GM21723 (cell line): ENCODE measurements at regions not wholly inside any gene's neighbourhood (a gene's known extent, or its start where the extent isn't known, plus 50 kb on each side); places are given as distances from the start of the nearest gene placed in this dataset.

Experiments
- ATAC-seq: cut with Tn5 transposase; IDR thresholded peaks from one replicate; pipeline ENCODE4 v1.9.1; 2021; ENCODE audit warnings: mild to moderate bottlenecking, moderate library complexity; ENCODE audit not compliant: unreplicated experiment

DNA sequence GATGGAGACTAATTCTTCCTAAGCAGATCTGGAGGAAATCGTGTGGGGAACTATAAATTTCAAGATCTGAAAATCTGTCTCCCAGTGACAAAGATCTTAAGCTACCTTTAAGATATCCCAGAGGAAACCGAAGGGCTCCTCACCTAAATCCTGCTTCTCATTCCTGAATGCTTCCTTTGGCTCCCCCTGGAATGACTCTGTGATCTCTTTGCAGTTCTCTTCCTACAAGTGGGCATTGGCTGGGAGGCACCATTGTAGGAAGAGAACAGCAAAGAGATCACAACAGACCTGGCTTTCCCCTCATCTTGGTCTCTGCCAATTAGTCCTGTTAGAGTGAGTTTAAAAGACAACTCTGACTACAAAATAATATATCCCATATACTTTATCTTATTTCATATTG lies 70.0 kb upstream of the KCNH7 start:
- ATAC-seq = no peak

DNA sequence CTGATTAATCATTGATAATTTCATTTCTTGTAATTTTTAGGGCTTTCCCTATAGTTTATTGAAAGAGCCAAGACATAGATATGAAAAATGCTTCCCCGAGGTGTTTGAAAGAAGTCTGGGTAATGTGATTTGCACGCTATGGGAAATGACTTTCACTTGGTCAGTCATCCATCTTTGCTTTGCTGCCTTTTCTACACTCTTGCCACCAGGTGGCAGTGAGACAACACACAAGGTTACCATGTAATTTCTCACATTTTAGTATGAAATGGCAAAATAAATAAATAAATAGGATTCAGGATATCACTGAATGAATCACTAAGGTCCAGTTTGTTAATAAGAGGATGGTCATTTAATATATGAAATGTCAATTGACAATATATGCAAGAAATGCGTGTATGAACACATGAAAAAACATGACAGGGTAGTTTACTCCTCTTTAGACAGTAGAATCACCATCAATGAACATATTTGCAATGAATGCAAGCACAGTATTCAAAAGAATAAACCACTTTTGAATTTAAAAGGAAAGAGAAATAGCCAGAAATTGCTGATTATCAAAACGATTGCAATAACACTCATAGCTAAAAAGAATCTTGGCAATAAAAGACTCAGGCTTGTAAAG lies 52.2 kb upstream of the KCNH7 start:
- peak; percentile 95 for ATAC-seq

DNA sequence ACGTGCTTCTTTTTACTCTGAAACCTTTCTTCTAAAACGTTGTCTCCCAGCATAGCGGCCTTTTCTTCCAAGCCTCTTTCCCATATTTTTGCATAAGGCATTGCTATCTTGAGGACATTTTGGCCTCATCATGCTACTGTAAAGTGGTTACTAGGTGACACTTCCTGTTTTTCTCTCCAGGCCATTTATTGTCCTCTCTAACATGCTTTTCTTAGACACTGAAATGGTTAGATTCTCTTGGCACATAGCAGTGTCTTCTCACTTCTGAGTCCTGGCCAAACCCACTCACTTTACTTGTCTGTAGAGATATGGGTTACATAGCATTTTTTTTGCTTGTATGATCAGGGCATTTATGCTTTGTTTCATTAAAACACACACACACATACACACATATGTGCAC lies 50.1 kb upstream of the KCNH7 start:
- no peak for ATAC-seq
